GM13977 (cell line): ENCODE measurements at regions not wholly inside any gene's neighbourhood (a gene's known extent, or its start where the extent isn't known, plus 50 kb on each side); places are given as distances from the start of the nearest gene placed in this dataset.

ENCODE experiments used
- DNase-seq: peaks from one replicate; pipeline ENCODE4 v3.0.0; 2012; ENCODE audit warnings: low spot score
- CTCF ChIP-seq: IDR thresholded peaks from 2 replicates; pipeline ENCODE4 v1.5.1; 2012; ENCODE audit warnings: mild to moderate bottlenecking, control low read depth; ENCODE audit not compliant: insufficient read depth; ENCODE audit errors: extremely low read depth, missing control alignments
- in situ Hi-C: fragments of 300-500 bp; cut with MboI; formaldehyde crosslinking; loops from one replicate; pipeline ENCODE4 v1.12.0; 2022; ENCODE audit warnings: low sequenced_read_pairs, low pct_unique_long_range_greater_than_20kb, mixed read lengths, inconsistent platforms; ENCODE audit not compliant: unreplicated experiment

GRCh38 chr9:106449336-106449927, 413.5 kb upstream of the ZNF462 start:
- no peak for DNase-seq
- no peak for TF ChIP-seq CTCF
- in situ Hi-C loops, result no loop called here

- no peak for TF ChIP-seq CTCF
- in situ Hi-C loops, result no loop called here
- DNase-seq, result no peak
Observed at GRCh38 chr9:106450549-106450948, 412.4 kb upstream of the ZNF462 start.

GRCh38 chr9:106451223-106451622, 411.7 kb upstream of the ZNF462 start:
- DNase-seq, result no peak
- in situ Hi-C loops, result no loop called here
- no peak for TF ChIP-seq CTCF

GRCh38 chr9:106456581-106456980, 406.4 kb upstream of the ZNF462 start:
- no peak for TF ChIP-seq CTCF
- DNase-seq, result no peak
- in situ Hi-C loops, result no loop called here

GRCh38 chr9:106467113-106467864, 395.7 kb upstream of the ZNF462 start:
- in situ Hi-C loops, result no loop called here
- no peak for DNase-seq
- TF ChIP-seq CTCF, result no peak

- no peak for TF ChIP-seq CTCF
- no peak for DNase-seq
- in situ Hi-C loops, result no loop called here
Observed at GRCh38 chr9:106467865-106468164, 395.2 kb upstream of the ZNF462 start.
